Trophoblast cell (in vitro differentiated cells and primary cell): ENCODE measurements at regions not wholly inside any gene's neighbourhood (a gene's known extent, or its start where the extent isn't known, plus 50 kb on each side); places are given as distances from the start of the nearest gene placed in this dataset.
"Not testable (repeated sequence)": the region's sequence is repeated elsewhere in the genome, so short reads cannot be mapped to it uniquely, and the experiment has no call there.

Experiments used
- DNase-seq, 2 donors: peaks; one replicate each; pipeline ENCODE4 v3.0.0-alpha.2; 2016
- H2AFZ ChIP-seq: 2 replicates; pipeline ENCODE4 v1.6.1; 2013; ENCODE audit warnings: low read length, moderate library complexity, mild to moderate bottlenecking; ENCODE audit not compliant: insufficient read depth, poor library complexity
- H2AK5ac ChIP-seq: 2 replicates; pipeline ENCODE4 v1.6.1; 2013; ENCODE audit warnings: mild to moderate bottlenecking, low read length
- H2BK120ac ChIP-seq: 2 replicates; pipeline ENCODE4 v1.6.1; 2013; ENCODE audit warnings: low read length, mild to moderate bottlenecking, moderate library complexity; ENCODE audit not compliant: insufficient read depth, poor library complexity
- H2BK12ac ChIP-seq: 2 replicates; pipeline ENCODE4 v1.6.1; 2013; ENCODE audit warnings: mild to moderate bottlenecking, low read length, moderate library complexity
- H2BK5ac ChIP-seq: 2 replicates; pipeline ENCODE4 v1.6.1; 2013; ENCODE audit warnings: low read length, low read depth, moderate library complexity, mild to moderate bottlenecking; ENCODE audit not compliant: poor library complexity
- H3K14ac ChIP-seq: 2 replicates; pipeline ENCODE4 v1.6.1; 2013; ENCODE audit warnings: mild to moderate bottlenecking, low read length
- H3K18ac ChIP-seq: 2 replicates; pipeline ENCODE4 v1.6.1; 2013; ENCODE audit warnings: mild to moderate bottlenecking, low read length
- H3K23ac ChIP-seq: 2 replicates; pipeline ENCODE4 v1.6.1; 2013; ENCODE audit warnings: low read length
- H3K27ac ChIP-seq: 2 replicates; pipeline ENCODE4 v1.5.1; 2013; ENCODE audit warnings: low read depth, mild to moderate bottlenecking, inconsistent platforms, low read length, moderate library complexity
- H3K27me3 ChIP-seq: 2 replicates; pipeline ENCODE4 v1.6.1; 2013; ENCODE audit warnings: inconsistent platforms, mild to moderate bottlenecking, low read length, moderate library complexity; ENCODE audit not compliant: insufficient read depth
- H3K36me3 ChIP-seq, 2 experiments: 1 replicate in 1 of 2; 2 replicates in 1 of 2; pipeline ENCODE4 v1.6.1; 2013; ENCODE audit warnings: low read length in 2 of 2, mild to moderate bottlenecking in 2 of 2, moderate library complexity in 1 of 2; ENCODE audit not compliant: insufficient read depth in 2 of 2, control insufficient read depth in 1 of 2
- H3K4ac ChIP-seq: 2 replicates; pipeline ENCODE4 v1.6.1; 2013; ENCODE audit warnings: low read depth, mild to moderate bottlenecking, low read length, moderate library complexity
- H3K4me1 ChIP-seq, 2 experiments: 1 replicate in 1 of 2; 2 replicates in 1 of 2; pipeline ENCODE4 v1.6.1; 2013; ENCODE audit warnings: low read length in 2 of 2, mild to moderate bottlenecking in 2 of 2, moderate library complexity in 1 of 2; ENCODE audit not compliant: insufficient read depth in 2 of 2, control insufficient read depth in 1 of 2
- H3K4me2 ChIP-seq: 2 replicates; pipeline ENCODE4 v1.6.1; 2013; ENCODE audit warnings: inconsistent platforms, mild to moderate bottlenecking, low read length, moderate library complexity
- H3K4me3 ChIP-seq: 2 replicates; pipeline ENCODE4 v1.5.1; 2013; ENCODE audit warnings: mild to moderate bottlenecking, low read depth, low read length, inconsistent platforms
- H3K79me1 ChIP-seq: one replicate; pipeline ENCODE4 v1.6.1; 2013; ENCODE audit warnings: low read length
- H3K79me2 ChIP-seq: 2 replicates; pipeline ENCODE4 v1.6.1; 2013; ENCODE audit warnings: low read length, mild to moderate bottlenecking; ENCODE audit not compliant: control insufficient read depth, insufficient read depth, poor library complexity
- H3K9ac ChIP-seq: 2 replicates; pipeline ENCODE4 v1.6.1; 2013; ENCODE audit warnings: mild to moderate bottlenecking, low read length
- H3K9me3 ChIP-seq: 2 replicates; pipeline ENCODE4 v1.6.1; 2013; ENCODE audit warnings: low read depth, mild to moderate bottlenecking, control low read depth, inconsistent platforms, low read length; ENCODE audit not compliant: insufficient read depth
- H4K12ac ChIP-seq: 2 replicates; pipeline ENCODE4 v1.6.1; 2013; ENCODE audit warnings: low read depth, mild to moderate bottlenecking, low read length, moderate library complexity
- H4K8ac ChIP-seq: 2 replicates; pipeline ENCODE4 v1.6.1; 2013; ENCODE audit warnings: low read depth, mild to moderate bottlenecking, low read length, moderate library complexity
- H4K91ac ChIP-seq: one replicate; pipeline ENCODE4 v1.6.1; 2013; ENCODE audit warnings: low read depth, mild to moderate bottlenecking, low read length, moderate library complexity
- whole genome bisulfite sequencing: extraction: QIAGEN DNeasy Blood & Tissue Kit; methylation state at CpG from one replicate; pipeline ENCODE4 v1.1.7; 2013; ENCODE audit warnings: missing lambda C conversion rate; ENCODE audit not compliant: insufficient read length, insufficient coverage; ENCODE audit errors: extremely low coverage; 5-methylcytosine and 5-hydroxymethylcytosine counted together

- no peak overlapping the region for H3K14ac ChIP-seq
- no peak overlapping the region for H3K4ac ChIP-seq
- no peaks in the 10 kb centered on the region for H3K9me3 ChIP-seq
- H3K18ac ChIP-seq = no peak overlapping the region
- H2AK5ac ChIP-seq = no peak overlapping the region
- DNase-seq = no peak
- peaks cover 0 to 4% of the 10 kb centered on the region in 2 experiments for H3K4me1 ChIP-seq
- no peak overlapping the region for H3K23ac ChIP-seq
- H2AFZ ChIP-seq = no peak overlapping the region
- H4K8ac ChIP-seq = no peak overlapping the region
- no peak overlapping the region for H3K27ac ChIP-seq
- H3K4me3 ChIP-seq = no peak overlapping the region
- H3K27me3 ChIP-seq = no peaks in the 10 kb centered on the region
- H3K79me1 ChIP-seq = no peaks in the 10 kb centered on the region
- H3K79me2 ChIP-seq = no peaks in the 10 kb centered on the region
- no peak overlapping the region for H3K9ac ChIP-seq
- no peak overlapping the region for H2BK5ac ChIP-seq
- no peaks in the 10 kb centered on the region for H3K36me3 ChIP-seq
- no peak overlapping the region for H4K91ac ChIP-seq
- no peak overlapping the region for H2BK12ac ChIP-seq
- H2BK120ac ChIP-seq = no peak overlapping the region
- WGBS = no CpG with 5 or more reads among the region's 4 CpGs
- no peak overlapping the region for H4K12ac ChIP-seq
- no peak overlapping the region for H3K4me2 ChIP-seq
Measured at GRCh38 chr7:120186688-120187087, 86.3 kb upstream of the KCND2 start.

- peaks cover 0 to 4% of the 10 kb centered on the region in 2 experiments for H3K4me1 ChIP-seq
- H4K12ac ChIP-seq = no peak overlapping the region
- no peak overlapping the region for H3K4ac ChIP-seq
- no peak overlapping the region for H2BK120ac ChIP-seq
- H3K4me3 ChIP-seq = no peak overlapping the region
- no peaks in the 10 kb centered on the region for H3K36me3 ChIP-seq
- H2AK5ac ChIP-seq = no peak overlapping the region
- no peak overlapping the region for H2BK5ac ChIP-seq
- no peaks in the 10 kb centered on the region for H3K9me3 ChIP-seq
- no peak for DNase-seq
- H3K23ac ChIP-seq = no peak overlapping the region
- no peak overlapping the region for H2BK12ac ChIP-seq
- H4K91ac ChIP-seq = no peak overlapping the region
- H3K9ac ChIP-seq = no peak overlapping the region
- no peak overlapping the region for H3K18ac ChIP-seq
- H3K79me1 ChIP-seq = no peaks in the 10 kb centered on the region
- H3K79me2 ChIP-seq = no peaks in the 10 kb centered on the region
- H3K14ac ChIP-seq = no peak overlapping the region
- H3K27ac ChIP-seq = no peak overlapping the region
- no peak overlapping the region for H4K8ac ChIP-seq
- no peaks in the 10 kb centered on the region for H3K27me3 ChIP-seq
- H3K4me2 ChIP-seq = no peak overlapping the region
- no peak overlapping the region for H2AFZ ChIP-seq
Measured at GRCh38 chr7:120189623-120190022, 83.4 kb upstream of the KCND2 start.

GRCh38 chr7:120190109-120190508 is 82.9 kb upstream of the KCND2 start:
- H2BK12ac ChIP-seq = no peak overlapping the region
- no peak overlapping the region for H3K18ac ChIP-seq
- H2AK5ac ChIP-seq = no peak overlapping the region
- DNase-seq = no peak
- no peak overlapping the region for H4K8ac ChIP-seq
- no peak overlapping the region for H3K23ac ChIP-seq
- no peak overlapping the region for H2BK120ac ChIP-seq
- no peaks in the 10 kb centered on the region for H3K27me3 ChIP-seq
- H3K9ac ChIP-seq = no peak overlapping the region
- no peak overlapping the region for H3K4me3 ChIP-seq
- peaks cover 0 to 4% of the 10 kb centered on the region in 2 experiments for H3K4me1 ChIP-seq
- no peaks in the 10 kb centered on the region for H3K79me2 ChIP-seq
- no peak overlapping the region for H3K4me2 ChIP-seq
- no peaks in the 10 kb centered on the region for H3K9me3 ChIP-seq
- no peak overlapping the region for H3K4ac ChIP-seq
- no peaks in the 10 kb centered on the region for H3K79me1 ChIP-seq
- H4K12ac ChIP-seq = no peak overlapping the region
- no peak overlapping the region for H2AFZ ChIP-seq
- H3K27ac ChIP-seq = no peak overlapping the region
- no peak overlapping the region for H4K91ac ChIP-seq
- no peak overlapping the region for H3K14ac ChIP-seq
- no peaks in the 10 kb centered on the region for H3K36me3 ChIP-seq
- no peak overlapping the region for H2BK5ac ChIP-seq

- no peak overlapping the region for H4K8ac ChIP-seq
- H3K9ac ChIP-seq = no peak overlapping the region
- H3K79me2 ChIP-seq = no peaks in the 10 kb centered on the region
- H3K36me3 ChIP-seq = no peaks in the 10 kb centered on the region
- no peak overlapping the region for H3K4ac ChIP-seq
- H2AK5ac ChIP-seq = no peak overlapping the region
- no peak overlapping the region for H4K91ac ChIP-seq
- no peak overlapping the region for H2BK120ac ChIP-seq
- H3K23ac ChIP-seq = no peak overlapping the region
- H4K12ac ChIP-seq = no peak overlapping the region
- no CpG with 5 or more reads among the region's 1 CpG for WGBS
- no peak overlapping the region for H2BK12ac ChIP-seq
- no peak overlapping the region for H3K14ac ChIP-seq
- H3K27ac ChIP-seq = no peak overlapping the region
- no peaks in the 10 kb centered on the region for H3K79me1 ChIP-seq
- peaks cover 0 to 4% of the 10 kb centered on the region in 2 experiments for H3K4me1 ChIP-seq
- H3K18ac ChIP-seq = no peak overlapping the region
- no peak overlapping the region for H3K4me3 ChIP-seq
- H3K27me3 ChIP-seq = no peaks in the 10 kb centered on the region
- H2BK5ac ChIP-seq = no peak overlapping the region
- DNase-seq = peak; percentile 60 to 80
- H2AFZ ChIP-seq = no peak overlapping the region
- no peak overlapping the region for H3K4me2 ChIP-seq
- no peaks in the 10 kb centered on the region for H3K9me3 ChIP-seq
Measured at GRCh38 chr7:120190566-120190965, 82.4 kb upstream of the KCND2 start.

GRCh38 chr7:120191423-120191822 is 81.6 kb upstream of the KCND2 start:
- WGBS = no CpG with 5 or more reads among the region's 1 CpG
- DNase-seq, H3K23ac ChIP-seq, H3K14ac ChIP-seq, H3K9me3 ChIP-seq, H2BK5ac ChIP-seq, H3K4me3 ChIP-seq, H3K4ac ChIP-seq, H4K91ac ChIP-seq, H3K27me3 ChIP-seq, H3K79me2 ChIP-seq, H3K4me1 ChIP-seq, H3K36me3 ChIP-seq, H2AFZ ChIP-seq, H3K79me1 ChIP-seq, H3K9ac ChIP-seq, H2BK12ac ChIP-seq, H4K8ac ChIP-seq, H3K18ac ChIP-seq, H4K12ac ChIP-seq, H3K4me2 ChIP-seq, H2AK5ac ChIP-seq, H2BK120ac ChIP-seq, H3K27ac ChIP-seq: not testable (repeated sequence)
